ENCODE measurements at regions not wholly inside any gene's neighbourhood (a gene's known extent, or its start where the extent isn't known, plus 50 kb on each side); places are given as distances from the start of the nearest gene placed in this dataset.

- TF ChIP-seq ZFX (IDR thresholded peaks at IDR 0.05) (no peak), CTCF (conservative IDR thresholded peaks at IDR 0.05) (no peak)
Measured at GRCh38 chr12:67116134-67116533, 153.0 kb upstream of the CAND1 start.
